K562 (cell line): ENCODE measurements at regions not wholly inside any gene's neighbourhood (a gene's known extent, or its start where the extent isn't known, plus 50 kb on each side); places are given as distances from the start of the nearest gene placed in this dataset.

Experiments
- TFAM ChIP-seq: fragments of 250-450 bp; sonication (Bioruptor Pico); conservative IDR thresholded peaks from 2 replicates; pipeline ENCODE4 v1.5.0; 2021; ENCODE audit warnings: mild to moderate bottlenecking, moderate library complexity
- ZNF764 ChIP-seq: fragments of 250-450 bp; sonication (Bioruptor Pico); IDR thresholded peaks from 2 replicates; pipeline ENCODE4 v1.4.0; 2020; ENCODE audit warnings: low read depth, mild to moderate bottlenecking, moderate library complexity

- TF ChIP-seq TFAM (CRISPR knock-in tag) (no peak), ZNF764 (no peak)
Observed at GRCh38 chr21:17231771-17232170, 281.1 kb upstream of the CXADR start.
